Fibroblast of mammary gland (primary cell): ENCODE measurements at regions not wholly inside any gene's neighbourhood (a gene's known extent, or its start where the extent isn't known, plus 50 kb on each side); places are given as distances from the start of the nearest gene placed in this dataset.
A peak's percentile ranks its signal among the peaks of the same experiment; 100 is the strongest.

Experiments
- DNase-seq: peaks from one replicate; pipeline ENCODE4 v3.0.0-alpha.2; 2010; ENCODE audit warnings: low read depth
- H3K4me3 ChIP-seq: 2 replicates; pipeline ENCODE4 v1.5.1; 2011; ENCODE audit warnings: low read depth, mild to moderate bottlenecking, low read length, moderate library complexity; ENCODE audit not compliant: control insufficient read depth
- TF ChIP-seq, protein P1 (sequence below): conservative IDR thresholded peaks from 2 replicates; pipeline ENCODE4 v1.5.1; 2011; ENCODE audit warnings: low read depth, low read length, inconsistent platforms; ENCODE audit not compliant: control insufficient read depth, insufficient read depth

DNA sequence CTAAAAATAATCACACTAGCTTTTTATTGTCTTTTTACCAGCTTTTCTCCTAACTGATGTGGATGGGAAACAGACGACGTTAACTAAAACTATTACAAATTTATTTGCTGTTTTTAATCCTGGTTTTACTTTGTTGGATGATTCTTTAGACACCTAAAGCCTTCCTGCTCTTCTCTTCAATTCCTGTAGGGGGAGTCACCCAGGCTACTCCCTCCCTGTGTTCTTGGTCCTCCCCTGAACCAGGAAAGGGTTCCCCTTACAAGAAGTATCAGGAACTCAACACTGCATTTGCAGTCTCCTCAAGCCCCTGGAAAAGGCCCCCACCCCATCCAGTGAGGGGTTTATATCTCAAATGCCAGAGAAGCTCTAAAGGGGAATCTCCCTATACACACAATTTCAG lies 206.1 kb downstream of the SUCLA2 start:
- no peak overlapping the region for H3K4me3 ChIP-seq
- peak; percentile 33 for DNase-seq
- TF ChIP-seq, protein P1, sequence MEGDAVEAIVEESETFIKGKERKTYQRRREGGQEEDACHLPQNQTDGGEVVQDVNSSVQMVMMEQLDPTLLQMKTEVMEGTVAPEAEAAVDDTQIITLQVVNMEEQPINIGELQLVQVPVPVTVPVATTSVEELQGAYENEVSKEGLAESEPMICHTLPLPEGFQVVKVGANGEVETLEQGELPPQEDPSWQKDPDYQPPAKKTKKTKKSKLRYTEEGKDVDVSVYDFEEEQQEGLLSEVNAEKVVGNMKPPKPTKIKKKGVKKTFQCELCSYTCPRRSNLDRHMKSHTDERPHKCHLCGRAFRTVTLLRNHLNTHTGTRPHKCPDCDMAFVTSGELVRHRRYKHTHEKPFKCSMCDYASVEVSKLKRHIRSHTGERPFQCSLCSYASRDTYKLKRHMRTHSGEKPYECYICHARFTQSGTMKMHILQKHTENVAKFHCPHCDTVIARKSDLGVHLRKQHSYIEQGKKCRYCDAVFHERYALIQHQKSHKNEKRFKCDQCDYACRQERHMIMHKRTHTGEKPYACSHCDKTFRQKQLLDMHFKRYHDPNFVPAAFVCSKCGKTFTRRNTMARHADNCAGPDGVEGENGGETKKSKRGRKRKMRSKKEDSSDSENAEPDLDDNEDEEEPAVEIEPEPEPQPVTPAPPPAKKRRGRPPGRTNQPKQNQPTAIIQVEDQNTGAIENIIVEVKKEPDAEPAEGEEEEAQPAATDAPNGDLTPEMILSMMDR: peak; percentile 75

DNA sequence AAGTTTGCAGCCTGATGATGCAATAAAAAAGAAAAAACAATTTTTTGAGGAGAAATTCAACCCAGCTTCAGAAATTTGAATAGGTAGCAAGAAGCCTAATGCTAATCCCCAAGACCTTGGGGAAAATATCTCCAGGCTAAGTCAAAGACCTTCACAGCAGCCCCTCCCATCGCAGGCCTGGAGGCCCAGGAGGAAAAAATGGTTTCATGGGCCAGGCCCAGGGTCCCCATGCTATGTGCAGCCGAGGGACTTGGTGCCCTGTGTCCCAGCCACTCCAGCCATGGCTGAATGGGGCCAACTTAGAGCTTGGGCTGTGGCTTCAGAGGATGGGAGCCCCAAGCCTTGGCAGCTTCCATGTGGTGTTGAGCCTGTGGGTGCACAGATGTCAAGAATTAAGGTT lies 210.3 kb downstream of the SUCLA2 start:
- no peak overlapping the region for H3K4me3 ChIP-seq
- no peak for DNase-seq
- TF ChIP-seq, protein P1: no peak

DNA sequence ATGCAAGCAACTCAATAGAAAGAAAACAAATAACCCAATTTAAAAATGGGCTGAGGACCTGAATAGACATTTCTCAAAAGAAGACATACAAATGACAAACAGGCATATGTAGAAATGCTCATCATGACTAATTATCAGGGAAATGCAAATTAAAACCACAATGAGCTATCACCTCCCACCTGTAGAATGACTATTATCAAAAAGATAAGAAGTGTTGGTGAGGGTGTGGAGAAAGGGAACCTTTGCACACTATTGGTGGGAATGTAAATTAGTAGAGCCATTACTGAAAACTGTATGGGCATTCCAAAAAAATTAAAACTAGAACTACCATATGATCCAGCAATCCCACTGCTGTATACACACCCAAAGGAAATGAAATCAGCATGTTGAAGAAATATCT lies 212.2 kb downstream of the SUCLA2 start:
- H3K4me3 ChIP-seq: no peak overlapping the region
- TF ChIP-seq, protein P1: no peak
- no peak for DNase-seq

DNA sequence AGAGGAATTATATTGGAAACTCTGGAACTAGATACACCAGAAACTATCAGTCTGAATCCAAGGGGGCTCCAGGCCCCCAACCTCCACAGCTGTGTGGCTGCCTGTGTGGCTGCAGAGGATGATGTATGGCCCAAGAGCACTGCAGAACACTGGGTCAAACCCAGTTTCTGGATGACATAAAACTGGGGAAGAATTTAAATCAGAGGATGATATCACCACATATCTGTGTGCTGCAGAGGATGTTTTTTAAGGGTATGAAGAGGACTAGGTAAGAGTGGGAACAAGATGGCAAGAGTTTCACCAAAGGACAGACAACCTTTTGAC lies 226.4 kb downstream of the SUCLA2 start:
- TF ChIP-seq, protein P1: no peak
- no peak overlapping the region for H3K4me3 ChIP-seq
- no peak for DNase-seq

DNA sequence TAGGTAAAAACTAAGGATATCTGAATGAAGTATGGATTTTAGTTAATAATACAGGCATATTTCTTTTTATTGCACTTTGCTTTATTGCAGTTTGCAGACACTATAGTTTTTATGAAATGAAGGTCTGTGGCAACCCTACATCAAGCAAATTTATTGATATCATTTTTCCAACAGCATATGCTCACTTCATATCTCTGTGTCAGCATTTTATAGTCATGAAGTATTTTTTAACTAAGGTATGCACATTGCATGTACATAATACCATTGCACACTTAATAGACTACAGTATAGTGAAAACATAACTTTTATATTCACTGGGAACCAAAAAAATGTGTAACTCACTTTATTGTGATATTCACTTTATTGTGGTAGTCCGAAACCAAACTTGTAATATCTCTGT lies 236.3 kb downstream of the SUCLA2 start:
- no peak overlapping the region for H3K4me3 ChIP-seq
- TF ChIP-seq, protein P1: no peak
- no peak for DNase-seq

DNA sequence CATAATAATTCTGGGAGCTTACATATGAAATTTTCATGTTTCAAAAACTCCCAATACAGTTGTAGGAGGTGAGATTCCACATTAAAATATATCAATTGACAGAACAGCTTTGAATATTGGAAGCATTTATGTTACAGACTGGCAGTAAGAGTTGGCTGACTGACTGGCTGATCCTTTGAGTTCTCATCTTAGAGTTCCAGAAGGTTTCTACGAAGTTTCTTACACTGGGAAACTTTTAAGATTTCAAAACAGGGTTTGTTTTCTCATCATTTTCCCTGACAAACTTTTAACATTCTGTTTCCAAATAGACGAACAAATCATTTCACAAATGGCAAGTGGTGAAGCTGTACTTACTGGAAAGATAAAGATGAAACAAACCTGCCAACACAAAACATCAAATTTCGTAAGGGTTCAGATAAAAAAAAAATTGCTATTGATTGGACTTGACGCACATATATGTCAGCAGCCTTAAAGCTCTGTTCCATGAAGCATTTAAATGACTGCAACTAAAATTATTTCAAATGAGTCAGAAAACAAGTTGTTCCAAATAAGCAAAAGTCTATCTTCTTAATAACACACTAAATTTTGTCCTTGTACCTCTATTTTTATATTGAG lies 243.5 kb downstream of the SUCLA2 start:
- TF ChIP-seq, protein P1: no peak
- DNase-seq: peak; percentile 44
- H3K4me3 ChIP-seq: no peak overlapping the region

DNA sequence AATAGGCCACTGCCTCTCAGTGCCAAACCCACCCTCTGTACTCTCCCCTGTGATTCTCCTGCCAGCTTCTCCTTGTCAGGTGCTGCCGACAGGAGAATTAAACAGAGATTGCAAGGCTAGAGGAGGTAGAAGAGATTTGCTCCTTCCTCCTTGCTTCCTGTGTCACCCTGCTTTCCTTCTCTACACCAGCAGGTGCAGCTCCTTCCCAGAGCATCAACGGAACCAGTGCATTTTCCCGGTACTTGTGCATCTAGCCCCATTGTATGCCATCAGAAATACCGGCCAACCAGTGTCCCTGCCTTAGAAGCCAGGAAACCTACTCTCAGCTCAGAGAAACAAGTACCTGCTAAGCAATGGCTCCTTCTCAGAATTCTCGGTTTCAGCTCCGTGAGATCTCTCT lies 253.2 kb downstream of the SUCLA2 start:
- DNase-seq: no peak
- TF ChIP-seq, protein P1: no peak
- no peak overlapping the region for H3K4me3 ChIP-seq
